ENCODE measurements at regions not wholly inside any gene's neighbourhood (a gene's known extent, or its start where the extent isn't known, plus 50 kb on each side); places are given as distances from the start of the nearest gene placed in this dataset.

DNA sequence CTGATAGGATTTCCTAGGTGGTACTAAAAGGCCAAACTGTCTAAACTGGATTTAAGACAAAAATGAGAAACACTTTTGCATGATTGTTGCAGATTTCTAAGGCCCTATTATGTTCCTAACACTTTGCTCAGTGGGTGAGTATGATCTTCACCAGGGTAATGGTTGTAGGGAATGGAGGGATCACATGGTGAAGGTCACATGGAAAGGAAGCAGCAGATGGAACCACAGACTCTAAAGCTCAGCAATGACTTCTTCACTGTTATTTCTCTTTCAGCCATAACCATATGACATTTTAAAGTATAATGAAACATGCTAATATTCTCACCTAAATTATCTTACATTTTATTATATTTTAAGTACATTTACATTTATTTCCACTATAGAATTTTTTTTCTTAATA is 51.5 kb downstream of the CHRM3 start:
- TF ChIP-seq EP300 (IDR thresholded peaks at IDR 0.05) (no peak), POLR2A (IDR thresholded peaks at IDR 0.05) (no peak)
- TF ChIP-seq, protein P1, sequence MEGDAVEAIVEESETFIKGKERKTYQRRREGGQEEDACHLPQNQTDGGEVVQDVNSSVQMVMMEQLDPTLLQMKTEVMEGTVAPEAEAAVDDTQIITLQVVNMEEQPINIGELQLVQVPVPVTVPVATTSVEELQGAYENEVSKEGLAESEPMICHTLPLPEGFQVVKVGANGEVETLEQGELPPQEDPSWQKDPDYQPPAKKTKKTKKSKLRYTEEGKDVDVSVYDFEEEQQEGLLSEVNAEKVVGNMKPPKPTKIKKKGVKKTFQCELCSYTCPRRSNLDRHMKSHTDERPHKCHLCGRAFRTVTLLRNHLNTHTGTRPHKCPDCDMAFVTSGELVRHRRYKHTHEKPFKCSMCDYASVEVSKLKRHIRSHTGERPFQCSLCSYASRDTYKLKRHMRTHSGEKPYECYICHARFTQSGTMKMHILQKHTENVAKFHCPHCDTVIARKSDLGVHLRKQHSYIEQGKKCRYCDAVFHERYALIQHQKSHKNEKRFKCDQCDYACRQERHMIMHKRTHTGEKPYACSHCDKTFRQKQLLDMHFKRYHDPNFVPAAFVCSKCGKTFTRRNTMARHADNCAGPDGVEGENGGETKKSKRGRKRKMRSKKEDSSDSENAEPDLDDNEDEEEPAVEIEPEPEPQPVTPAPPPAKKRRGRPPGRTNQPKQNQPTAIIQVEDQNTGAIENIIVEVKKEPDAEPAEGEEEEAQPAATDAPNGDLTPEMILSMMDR (IDR thresholded peaks at IDR 0.05): no peak

All from stomach (tissue), 4 donors.